ENCODE measurements at regions not wholly inside any gene's neighbourhood (a gene's known extent, or its start where the extent isn't known, plus 50 kb on each side); places are given as distances from the start of the nearest gene placed in this dataset.
"Not testable (repeated sequence)": the region's sequence is repeated elsewhere in the genome, so short reads cannot be mapped to it uniquely, and the experiment has no call there.

GRCh38 chr11:29484548-29484947, 532.3 kb downstream of the KCNA4 start:
- no peak for DNase-seq (ENCODE audit: low read depth in 3 of 3)

GRCh38 chr11:29483831-29484230, 533.0 kb downstream of the KCNA4 start:
- DNase-seq (ENCODE audit: low read depth in 3 of 3) = no peak

GRCh38 chr11:29482510-29482909, 534.3 kb downstream of the KCNA4 start:
- DNase-seq (ENCODE audit: low read depth in 3 of 3) = no peak

GRCh38 chr11:29481738-29482137, 535.1 kb downstream of the KCNA4 start:
- no peak for DNase-seq (ENCODE audit: low read depth in 3 of 3)

GRCh38 chr11:29480981-29481380, 535.8 kb downstream of the KCNA4 start:
- DNase-seq (ENCODE audit: low read depth in 3 of 3) = no peak

- no peak for DNase-seq (ENCODE audit: low read depth in 3 of 3)
These were observed 558.6 kb downstream of the KCNA4 start for GRCh38 chr11:29458252-29458651.

GRCh38 chr11:29452146-29452545, 564.7 kb downstream of the KCNA4 start:
- DNase-seq (ENCODE audit: low read depth in 3 of 3) = no peak

- no peak for DNase-seq (ENCODE audit: low read depth in 3 of 3)
These were observed 567.4 kb downstream of the KCNA4 start for GRCh38 chr11:29449281-29450074.

GRCh38 chr11:29448246-29448877, 568.5 kb downstream of the KCNA4 start:
- DNase-seq (ENCODE audit: low read depth in 3 of 3) = no peak

- DNase-seq (ENCODE audit: low read depth in 3 of 3) = no peak
These were observed 569.0 kb downstream of the KCNA4 start for GRCh38 chr11:29447821-29448220.

- no peak for DNase-seq (ENCODE audit: low read depth in 3 of 3)
These were observed 570.7 kb downstream of the KCNA4 start for GRCh38 chr11:29446132-29446531.

- DNase-seq (ENCODE audit: low read depth in 3 of 3) = not testable (repeated sequence)
These were observed 571.6 kb downstream of the KCNA4 start for GRCh38 chr11:29445191-29445590.

GRCh38 chr11:29438815-29439214, 578.0 kb downstream of the KCNA4 start:
- no peak for DNase-seq (ENCODE audit: low read depth in 3 of 3)

GRCh38 chr11:29435421-29435820, 581.4 kb downstream of the KCNA4 start:
- no peak for DNase-seq (ENCODE audit: low read depth in 3 of 3)

GRCh38 chr11:29432719-29433325, 584.0 kb downstream of the KCNA4 start:
- no peak for DNase-seq (ENCODE audit: low read depth in 3 of 3)

- no peak for DNase-seq (ENCODE audit: low read depth in 3 of 3)
These were observed 611.5 kb downstream of the KCNA4 start for GRCh38 chr11:29405305-29405704.

GRCh38 chr11:29395555-29396072, 621.2 kb downstream of the KCNA4 start:
- DNase-seq (ENCODE audit: low read depth in 3 of 3) = no peak

GRCh38 chr11:29389793-29390192, 627.0 kb downstream of the KCNA4 start:
- DNase-seq (ENCODE audit: low read depth in 3 of 3) = no peak

- DNase-seq (ENCODE audit: low read depth in 3 of 3) = no peak
These were observed 643.1 kb downstream of the KCNA4 start for GRCh38 chr11:29373725-29374124.

GRCh38 chr11:29368126-29368525, 648.7 kb downstream of the KCNA4 start:
- DNase-seq (ENCODE audit: low read depth in 3 of 3) = no peak

- no peak for DNase-seq (ENCODE audit: low read depth in 3 of 3)
These were observed 652.8 kb downstream of the KCNA4 start for GRCh38 chr11:29364006-29364405.

GRCh38 chr11:29361369-29361768, 655.5 kb downstream of the KCNA4 start:
- no peak for DNase-seq (ENCODE audit: low read depth in 3 of 3)

- DNase-seq (ENCODE audit: low read depth in 3 of 3) = no peak
These were observed 663.0 kb downstream of the KCNA4 start for GRCh38 chr11:29353833-29354232.

All from stimulated activated CD4-positive, alpha-beta T cell treated with anti-CD3 and anti-CD28 coated beads, TNF-alpha, amount 100 ng/mL, for 48 hours (primary cell).